CD4-positive, alpha-beta T cell treated with Interferon gamma for 1 hour (primary cell): ENCODE measurements at regions not wholly inside any gene's neighbourhood (a gene's known extent, or its start where the extent isn't known, plus 50 kb on each side); places are given as distances from the start of the nearest gene placed in this dataset.
"Not testable (repeated sequence)": the region's sequence is repeated elsewhere in the genome, so short reads cannot be mapped to it uniquely, and the experiment has no call there.

Source experiments
- DNase-seq: peaks from one replicate; pipeline ENCODE4 v3.0.0-alpha.2; 2020

DNA sequence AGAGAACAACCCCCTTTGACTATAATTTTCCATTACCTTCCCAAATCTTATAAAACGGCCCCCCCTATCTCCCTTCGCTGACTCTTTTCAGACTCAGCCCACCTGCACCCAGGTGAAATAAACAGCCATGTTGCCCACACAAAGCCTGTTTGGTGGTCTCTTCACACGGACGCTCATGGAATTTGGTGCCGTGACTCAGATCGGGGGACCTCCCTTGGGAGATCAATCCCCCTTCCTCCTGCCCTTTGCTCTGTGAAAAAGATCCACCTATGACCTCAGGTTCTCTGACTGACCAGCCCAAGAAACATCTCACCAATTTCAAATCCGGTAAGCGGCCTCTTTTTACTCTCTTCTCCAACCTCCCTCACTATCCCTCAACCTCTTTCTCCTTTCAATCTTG is 146.8 kb upstream of the TRIB2 start:
- DNase-seq = not testable (repeated sequence)

DNA sequence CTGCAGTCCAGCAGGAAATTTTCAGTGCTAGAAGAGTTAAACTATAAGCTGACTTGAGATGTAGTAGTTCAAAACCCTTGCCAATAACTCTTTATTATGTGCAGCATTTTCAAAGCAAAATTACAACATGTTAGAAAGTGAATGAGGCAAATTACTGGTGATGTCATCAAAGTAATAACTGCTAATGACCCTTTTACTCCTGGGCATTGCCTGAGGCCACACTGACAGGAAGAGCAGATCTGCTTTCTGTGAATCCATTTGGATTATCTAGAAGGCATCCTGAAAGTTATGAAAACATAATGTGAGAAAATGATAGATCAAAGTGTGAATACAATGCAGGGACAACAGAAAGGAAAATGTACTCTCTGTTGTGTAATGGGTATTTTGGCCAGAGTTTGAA is 139.6 kb upstream of the TRIB2 start:
- no peak for DNase-seq

DNA sequence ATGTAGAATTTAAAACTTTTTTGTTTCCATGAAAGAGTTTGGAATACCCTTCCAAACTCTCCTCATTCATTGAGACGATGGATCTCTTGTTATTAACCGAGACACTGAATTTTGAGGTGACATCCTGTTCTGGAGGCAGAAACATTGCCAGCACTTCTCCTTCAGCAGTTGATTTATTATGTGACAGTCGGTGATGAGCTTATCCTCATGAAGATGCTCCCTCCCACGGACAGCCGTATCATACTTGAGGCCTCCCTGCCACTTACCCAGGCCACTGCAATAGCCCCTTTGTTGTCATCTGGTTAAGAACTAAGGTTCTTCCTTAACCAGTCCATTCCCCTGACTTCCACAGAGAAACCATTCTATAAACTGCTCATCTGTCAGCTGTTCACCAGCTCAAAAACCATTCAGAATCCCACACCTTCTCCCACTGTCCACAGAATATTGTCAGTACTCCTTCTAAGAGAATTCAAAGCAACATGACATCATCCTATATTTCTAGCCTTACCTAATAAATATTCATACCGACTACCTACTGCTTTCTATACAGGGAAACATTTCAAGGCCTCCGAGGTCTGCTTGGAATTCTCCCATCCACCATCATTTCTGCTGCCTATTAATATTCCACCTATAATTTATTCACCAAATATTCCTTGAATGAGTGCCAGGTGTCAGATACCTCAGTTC is 139.0 kb upstream of the TRIB2 start:
- no peak for DNase-seq

DNA sequence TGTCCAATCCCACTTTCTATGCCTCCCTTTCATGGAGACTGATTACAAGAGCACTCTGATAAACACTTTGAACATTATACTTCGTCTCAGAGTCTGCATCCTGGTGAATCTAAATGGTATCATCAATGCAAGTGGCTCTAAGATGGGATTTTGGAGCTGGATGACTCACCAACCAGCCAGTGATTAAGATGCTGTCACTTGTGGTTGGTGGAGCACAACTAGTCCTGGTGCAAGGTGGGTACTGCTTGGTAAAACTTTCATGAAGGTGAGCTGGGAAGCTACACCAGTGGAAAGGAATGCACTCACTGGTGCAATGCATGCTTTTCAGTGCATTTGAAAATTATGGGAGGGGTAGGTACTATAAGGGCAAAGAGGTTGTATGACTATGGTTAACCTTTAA is 137.7 kb upstream of the TRIB2 start:
- no peak for DNase-seq

DNA sequence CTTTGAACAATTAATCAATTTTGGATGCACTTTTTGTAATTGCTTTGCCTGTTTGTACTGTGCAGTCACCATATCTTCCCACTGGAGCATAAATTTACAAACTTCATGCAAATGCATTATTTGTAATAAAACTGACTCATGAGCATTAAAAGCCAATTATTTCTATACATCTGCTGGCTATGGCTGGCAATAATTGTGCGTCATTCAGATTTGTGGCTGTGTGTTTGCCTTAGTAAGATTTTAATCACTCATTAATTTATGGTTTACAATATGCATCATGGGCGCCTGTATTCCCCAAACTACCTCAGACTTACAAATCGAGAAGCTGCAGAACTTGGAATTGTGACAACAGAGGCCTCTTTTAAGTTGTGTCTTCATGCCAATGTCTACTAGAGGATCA is 132.4 kb upstream of the TRIB2 start:
- no peak for DNase-seq

DNA sequence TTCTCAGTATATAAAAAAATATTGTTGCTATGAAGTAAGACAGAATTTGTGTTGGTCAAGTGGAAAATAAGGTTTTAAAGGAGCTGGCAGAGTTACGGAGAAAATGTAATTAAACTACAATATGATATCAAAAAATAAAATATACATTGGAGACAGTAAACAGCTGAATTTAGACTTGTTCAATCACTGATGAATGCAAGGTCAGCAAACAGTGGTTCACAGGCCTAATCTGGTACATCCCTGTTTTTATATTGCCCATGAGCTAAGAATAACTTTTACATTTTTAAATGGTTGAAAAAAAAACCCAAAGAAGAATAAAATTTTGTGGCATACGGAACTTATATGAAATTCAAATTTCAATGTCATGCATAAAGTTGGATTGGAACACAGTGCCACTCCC is 131.0 kb upstream of the TRIB2 start:
- no peak for DNase-seq

DNA sequence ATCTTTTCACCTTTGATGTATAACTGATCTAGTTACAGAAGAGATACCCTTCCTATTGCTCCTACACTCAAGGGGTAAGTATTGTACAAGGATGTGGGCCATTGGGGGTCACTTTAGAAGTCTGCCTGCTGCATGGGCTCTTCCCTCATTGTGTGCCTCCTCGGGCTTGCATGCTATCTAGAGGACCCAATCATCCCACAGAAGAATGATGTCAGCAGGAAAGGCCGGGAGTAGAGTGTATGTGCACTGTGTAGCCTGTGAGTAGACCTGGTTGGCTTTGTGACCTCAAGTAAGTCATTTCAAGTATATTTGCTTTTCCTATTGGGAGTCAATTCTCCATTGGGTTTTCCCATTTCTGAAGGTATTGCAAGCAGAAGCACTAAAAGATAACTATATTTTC is 129.5 kb upstream of the TRIB2 start:
- no peak for DNase-seq

DNA sequence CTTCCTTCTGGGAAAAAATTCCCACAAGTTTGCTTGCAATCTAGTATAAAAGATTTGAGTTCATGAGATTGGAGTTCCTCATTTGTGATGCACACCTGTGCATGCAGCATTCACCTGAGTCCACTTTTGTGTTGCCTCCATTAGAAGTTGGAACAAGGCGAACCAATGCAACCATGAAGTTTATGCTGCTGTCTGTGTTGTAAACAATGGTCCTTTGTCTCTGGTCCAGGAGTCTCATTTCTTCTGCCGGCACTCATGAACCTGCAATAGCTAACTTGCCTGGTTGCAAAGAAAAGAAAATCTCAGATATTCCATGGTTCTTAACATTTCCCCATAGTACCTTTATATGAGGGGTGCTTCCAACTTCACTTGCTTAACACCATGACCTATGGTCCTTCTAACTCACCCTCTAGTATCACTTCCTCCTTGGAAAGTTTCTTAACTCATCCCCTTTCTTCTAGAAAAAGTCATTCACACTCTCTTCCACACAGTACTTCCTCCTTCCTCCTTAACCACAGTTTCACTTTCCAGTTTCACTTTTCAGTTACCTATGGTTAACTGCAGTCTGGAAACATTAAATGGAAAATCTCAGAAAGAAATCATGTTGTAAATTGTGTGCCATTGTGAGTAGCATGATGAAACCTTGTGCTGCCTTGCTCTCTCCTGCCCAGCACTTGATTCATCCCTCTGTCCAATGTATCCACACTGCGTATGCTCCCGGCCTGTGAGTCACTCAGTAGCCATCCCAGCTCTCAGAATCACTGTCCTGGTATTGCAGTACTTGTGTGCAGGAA is 128.8 kb upstream of the TRIB2 start:
- DNase-seq = no peak

DNA sequence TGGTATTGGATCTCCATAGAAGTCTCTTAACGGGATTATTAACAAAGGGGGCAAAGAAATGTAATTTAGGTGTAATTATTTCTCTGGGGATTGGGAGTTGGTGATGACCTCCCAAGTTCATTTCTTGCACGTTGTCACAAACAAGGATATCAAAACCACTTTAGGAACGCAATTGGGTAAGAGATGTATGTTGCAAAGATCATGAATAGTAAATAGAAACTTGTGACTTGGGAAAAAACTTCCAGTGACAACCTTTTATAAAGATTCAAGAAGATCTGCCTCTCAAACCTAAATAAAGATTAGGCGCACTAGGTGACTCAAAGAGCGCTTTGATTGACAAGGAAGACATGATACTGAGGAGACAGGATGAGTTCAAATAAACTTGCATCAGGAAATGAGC is 127.8 kb upstream of the TRIB2 start:
- DNase-seq = no peak

DNA sequence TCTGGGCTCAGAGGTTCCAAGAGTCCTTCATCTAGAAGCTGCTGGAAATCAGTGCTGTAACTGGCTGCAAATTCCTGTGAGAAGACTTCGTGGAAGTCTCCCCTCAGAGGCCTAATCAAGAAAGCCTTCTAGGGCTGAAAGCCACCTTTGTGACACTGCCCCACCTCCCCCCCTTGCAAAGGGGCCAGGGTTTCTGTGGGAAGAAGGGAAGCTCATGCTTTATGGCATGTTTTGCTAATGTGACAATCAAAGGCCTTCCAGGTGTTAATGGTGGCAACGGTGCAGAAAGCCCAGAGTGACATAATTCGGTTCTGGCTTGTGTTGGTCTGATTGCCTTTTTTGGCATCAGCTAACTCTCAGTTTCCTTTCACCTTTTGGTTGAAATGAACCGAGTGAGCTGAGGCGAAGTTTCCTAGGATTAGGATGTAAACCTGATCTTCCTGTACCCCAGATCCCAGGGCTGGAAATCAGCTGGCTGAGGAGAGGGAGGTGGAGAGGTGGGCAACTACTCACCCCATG is 126.9 kb upstream of the TRIB2 start:
- DNase-seq = no peak

DNA sequence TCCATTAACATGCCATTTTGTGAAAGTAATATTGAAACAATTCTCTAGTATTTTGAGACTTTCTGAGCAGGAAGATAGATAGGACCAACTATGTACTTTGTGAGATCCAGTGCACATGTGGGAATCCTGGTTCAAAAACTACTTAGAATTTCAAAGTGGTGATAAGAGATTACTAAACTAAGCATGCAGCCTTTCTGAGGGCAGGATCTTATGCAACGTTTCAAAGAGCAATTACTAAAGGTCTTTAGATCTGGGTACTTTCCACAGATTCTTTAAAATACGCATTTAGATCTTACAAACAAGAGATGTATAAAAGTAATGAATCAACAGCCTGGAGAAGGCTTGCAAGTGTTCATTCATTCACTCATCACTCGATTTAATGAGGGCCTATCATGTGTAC is 124.4 kb upstream of the TRIB2 start:
- no peak for DNase-seq

DNA sequence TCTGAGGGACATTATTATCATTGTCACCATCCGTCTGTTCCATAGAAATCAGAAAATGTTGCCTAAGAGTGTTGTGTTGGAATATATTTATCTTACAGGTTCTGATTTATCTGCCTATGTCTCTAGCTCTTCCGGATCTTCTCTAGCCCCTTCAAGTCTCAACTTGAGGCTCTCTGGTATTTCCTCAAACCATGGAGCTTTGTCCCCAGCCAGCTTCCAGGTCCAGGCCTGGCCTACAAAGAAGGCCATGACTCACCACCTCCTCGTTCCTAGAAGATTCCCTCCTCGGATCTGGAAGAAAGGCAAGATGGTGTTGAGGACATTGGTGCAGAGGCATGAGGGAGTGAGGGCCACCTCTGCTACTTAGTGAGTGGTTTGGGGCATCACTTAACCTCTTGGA is 122.1 kb upstream of the TRIB2 start:
- no peak for DNase-seq

DNA sequence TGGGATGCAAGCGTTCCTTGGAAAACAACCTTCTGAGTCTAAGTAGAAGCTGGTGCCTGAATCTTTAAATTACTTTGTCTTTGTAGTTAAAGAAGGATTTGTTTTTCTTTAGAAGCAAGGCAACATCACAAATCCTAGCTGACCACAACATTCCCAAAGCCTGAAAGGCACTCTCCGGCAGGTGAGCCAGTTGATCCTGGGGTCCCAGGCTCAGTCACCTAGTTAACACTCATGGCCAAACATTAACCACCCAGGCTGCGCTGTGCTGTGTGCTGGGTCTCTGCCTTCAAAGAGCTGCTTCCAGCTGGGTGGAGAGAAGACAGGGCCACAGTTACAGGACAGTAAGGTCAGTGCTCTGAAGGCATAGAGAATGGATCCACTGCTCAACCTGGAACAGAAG is 120.0 kb upstream of the TRIB2 start:
- no peak for DNase-seq

DNA sequence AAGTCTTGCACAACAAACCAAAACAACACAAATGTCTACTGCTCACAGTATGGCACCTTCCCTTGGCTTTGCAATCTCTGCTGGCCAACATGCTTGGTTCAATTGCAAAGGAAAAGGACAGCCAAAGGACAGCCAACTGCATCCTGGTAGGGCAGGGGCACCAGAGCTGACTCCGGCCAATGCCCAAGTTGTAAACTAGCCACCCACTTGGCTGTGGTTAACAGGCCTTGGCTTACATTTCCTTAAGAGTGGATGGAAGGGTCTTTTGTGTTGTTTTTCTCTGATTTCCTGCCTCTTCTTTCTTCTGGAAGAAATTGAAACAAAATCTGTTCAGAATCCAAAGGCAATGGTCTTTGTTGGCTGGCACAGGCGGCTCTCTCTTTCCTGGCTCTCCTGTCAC is 119.1 kb upstream of the TRIB2 start:
- DNase-seq = no peak

DNA sequence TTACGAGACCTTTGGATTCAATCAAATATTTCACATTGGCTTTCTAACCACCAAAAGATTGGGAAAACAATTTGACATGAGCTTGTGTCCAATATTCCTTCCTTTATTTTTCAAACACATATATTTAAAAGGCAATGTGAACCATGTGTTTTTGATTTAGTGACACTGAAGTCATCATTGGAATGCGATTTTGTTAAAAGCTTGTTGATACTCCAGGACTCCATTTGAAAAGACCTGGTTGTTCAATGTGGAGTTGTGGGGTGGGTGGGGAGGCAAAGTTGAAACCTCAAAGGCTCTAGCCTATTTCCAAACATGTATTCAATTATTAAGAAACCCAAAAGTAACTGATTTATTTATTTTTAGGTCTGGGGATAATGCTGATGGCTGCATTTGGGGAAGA is 114.1 kb upstream of the TRIB2 start:
- DNase-seq = no peak

DNA sequence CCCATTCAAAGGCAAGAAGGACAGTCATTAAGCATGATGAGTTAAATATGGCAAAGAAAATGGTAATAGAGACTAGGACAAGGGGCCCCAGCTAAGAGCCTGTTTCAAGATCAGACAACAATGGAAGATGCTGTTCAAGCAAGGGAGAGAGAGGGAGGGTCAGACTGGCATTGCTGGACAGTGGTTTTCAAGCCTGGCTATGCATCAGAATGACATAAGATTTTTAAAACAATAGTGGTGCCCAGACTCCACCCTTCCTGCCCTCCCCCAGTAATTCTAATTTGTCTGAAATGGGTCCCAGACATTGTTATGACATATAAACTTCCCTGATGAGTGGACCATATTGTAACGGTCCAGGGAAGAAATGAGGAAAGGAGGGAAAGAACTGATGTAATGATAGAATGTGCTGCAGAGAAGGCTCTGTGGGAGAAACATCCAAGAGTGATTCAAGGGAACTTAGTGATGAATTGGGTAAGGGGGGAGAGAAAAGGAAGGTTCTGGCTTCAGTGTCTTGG is 112.9 kb upstream of the TRIB2 start:
- DNase-seq = no peak

DNA sequence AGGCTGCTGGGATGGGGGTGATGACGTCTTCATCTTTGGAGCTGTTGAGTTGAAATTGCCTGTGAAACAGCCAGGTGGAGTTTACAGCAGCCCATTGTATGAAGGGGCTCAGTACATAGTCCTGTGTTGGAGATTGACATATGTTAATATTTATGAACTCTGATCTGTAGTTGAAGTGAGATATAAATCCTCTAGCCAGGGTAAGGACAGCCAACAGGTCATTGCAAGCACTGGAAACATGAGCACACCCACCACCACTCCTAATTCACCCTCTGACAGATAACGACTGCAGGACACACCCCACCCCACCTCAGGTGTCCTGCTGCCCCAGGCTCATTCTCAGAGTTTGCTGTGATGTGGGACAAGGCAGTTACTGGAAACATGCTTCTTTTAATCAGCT is 112.4 kb upstream of the TRIB2 start:
- DNase-seq = no peak

DNA sequence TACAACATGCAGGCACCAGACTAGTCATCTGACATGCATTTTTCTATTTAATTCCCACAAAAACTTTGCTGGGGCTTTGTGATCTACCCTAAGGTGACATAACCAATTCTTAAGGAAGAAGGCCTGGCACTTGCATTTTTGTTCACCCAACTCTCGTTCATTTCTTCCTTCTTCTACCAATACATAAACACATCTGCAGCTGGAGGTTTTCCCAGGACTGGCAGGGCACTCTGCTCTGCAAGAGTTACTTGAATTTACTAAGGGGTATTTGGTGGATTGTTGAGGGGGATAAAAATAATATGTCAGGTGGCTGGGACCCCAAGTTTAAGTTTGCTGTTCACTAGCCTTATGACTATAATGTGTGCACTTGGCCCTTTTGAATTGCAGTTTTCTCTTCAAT is 111.4 kb upstream of the TRIB2 start:
- DNase-seq = no peak

DNA sequence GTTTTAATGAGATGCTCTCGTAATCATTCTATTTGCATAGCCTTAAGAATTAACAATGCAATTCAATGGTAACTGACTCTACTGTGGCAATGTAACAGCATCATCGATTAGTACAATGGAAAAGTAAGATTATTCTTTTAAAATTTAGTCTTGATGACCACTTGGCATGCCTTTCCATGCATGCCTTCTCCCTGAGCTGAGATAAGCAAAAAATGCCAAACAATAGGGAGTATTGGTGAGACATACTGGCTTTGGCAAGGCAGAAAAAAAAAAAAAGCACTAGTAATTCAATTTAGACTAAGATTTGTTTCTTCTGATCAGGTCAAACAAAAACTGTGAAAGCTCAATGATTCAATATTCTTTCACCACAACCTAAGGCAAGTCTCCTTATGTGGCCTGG is 110.8 kb upstream of the TRIB2 start:
- no peak for DNase-seq

DNA sequence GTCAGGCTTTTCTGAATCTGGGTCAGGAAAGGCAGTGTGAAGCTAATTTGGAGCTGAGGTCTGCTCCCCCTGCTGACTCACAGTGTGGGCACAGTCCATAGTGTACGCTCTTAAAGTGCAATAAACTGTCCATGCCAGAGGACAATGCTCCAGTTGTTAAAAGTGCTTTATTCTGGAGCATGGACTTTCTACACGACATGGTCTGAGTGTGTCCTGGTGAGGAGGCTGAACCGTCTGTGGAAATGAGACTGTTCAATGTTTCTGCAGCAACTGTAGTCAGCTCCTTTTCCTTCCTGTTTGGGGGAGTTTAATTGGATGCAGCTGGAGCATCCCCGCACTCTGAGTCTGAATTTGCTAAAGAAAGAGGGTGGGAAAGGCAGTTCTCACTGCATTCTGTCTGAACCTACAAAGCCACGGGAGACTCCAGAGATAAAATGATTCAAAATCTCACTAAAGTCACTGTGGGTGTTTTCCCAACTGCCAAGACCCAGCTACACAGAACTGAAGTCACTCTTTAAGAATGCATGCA is 110.2 kb upstream of the TRIB2 start:
- DNase-seq = no peak

DNA sequence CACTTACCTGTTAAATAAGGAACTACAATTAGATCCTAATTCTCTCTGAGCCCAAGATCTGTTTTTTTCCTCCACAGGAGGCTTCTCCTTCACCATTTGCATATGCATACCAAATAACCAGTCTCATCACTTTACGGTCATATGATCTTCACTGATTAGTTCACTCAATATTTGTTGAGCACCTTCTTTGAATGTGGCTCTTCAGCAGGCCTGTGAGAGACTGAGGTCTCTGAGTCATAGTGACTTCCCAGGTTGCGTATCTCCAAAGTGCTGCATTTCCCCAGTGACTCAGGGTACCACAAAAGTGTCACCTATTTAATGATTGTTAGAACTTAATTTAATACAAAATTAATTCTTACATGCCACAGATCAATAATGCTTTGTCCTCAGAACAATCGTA is 108.8 kb upstream of the TRIB2 start:
- DNase-seq = no peak

DNA sequence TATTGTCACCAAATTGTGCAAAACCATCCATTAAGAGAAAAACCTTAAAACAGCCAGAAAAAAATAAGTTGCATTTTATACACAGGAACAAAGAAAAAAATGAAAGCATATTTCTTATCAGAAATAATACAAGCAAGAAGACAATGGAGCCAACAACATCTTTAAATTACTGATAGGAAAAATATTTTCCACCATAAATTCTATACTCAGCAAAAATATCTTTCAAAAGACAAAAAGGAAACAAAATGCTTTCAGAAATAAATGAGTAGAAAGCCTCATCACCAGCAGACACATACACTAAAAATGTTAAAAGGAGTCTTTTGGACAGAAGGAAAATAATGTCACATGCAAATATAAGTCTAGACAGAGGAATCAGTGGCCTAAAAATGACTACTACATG is 106.4 kb upstream of the TRIB2 start:
- DNase-seq = no peak

DNA sequence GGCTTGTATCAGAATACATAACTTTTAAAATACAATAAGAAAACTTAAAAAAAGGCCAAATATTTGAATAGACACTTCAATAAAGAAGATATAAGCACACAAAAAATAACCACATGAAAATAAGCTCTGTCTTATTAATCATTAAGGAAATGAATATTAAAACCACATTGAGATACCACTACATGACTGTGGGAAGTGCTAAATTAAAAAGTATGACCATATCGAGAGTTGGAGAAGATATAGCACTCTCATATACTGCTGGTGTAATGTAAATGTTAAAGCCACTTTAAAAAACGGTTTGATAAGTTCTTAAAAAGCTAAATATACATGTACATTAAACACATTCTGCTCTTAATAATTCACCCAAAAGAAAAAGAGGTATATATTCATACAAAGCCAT is 104.6 kb upstream of the TRIB2 start:
- DNase-seq = no peak

DNA sequence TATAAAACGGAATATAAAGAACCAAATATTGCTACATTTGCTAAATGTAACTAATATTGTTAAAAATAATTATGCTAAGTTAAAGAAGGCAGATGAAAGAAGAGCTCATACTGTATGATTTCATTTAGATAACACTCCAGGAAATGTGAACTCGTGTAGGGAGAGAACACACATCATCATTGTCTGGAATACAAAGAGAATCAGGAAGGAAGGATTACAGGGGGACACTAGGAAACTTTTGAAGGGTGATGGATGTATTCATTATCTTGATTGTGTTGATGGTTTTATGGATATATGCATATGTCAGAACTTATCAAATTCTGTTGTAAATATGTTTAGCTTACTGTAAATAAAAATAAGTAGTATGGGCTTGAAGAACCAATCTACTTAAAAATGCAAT is 104.1 kb upstream of the TRIB2 start:
- no peak for DNase-seq
